A673 (cell line): ENCODE measurements at regions not wholly inside any gene's neighbourhood (a gene's known extent, or its start where the extent isn't known, plus 50 kb on each side); places are given as distances from the start of the nearest gene placed in this dataset.

Source experiments
- BruUV-seq: library from RNA; stranded (reverse); fragments of 400-500 nt; replicated peaks from 2 replicates; lab custom pipeline; 2021; lab: Mats Ljungman, UMichigan
- CTCF ChIA-PET: fragments of 300-600 bp; sonication (Branson Sonifier 250); formaldehyde crosslinking; loops from one replicate; lab custom pipeline; 2022; ENCODE audit warnings: antibody characterized with exemption; lab: Charles Lee
- POLR2A ChIA-PET: fragments of 300-600 bp; sonication (Branson Sonifier 250); formaldehyde crosslinking; loops from one replicate; lab custom pipeline; 2022; ENCODE audit warnings: antibody characterized with exemption; ENCODE audit not compliant: low non-redundant PET; lab: Charles Lee
- DNase-seq: peaks from one replicate; pipeline ENCODE4 v3.0.0-alpha.2; 2015; ENCODE audit warnings: low spot score
- H3K27ac ChIP-seq: fragments of 200-600 bp; sonication (generic); 2 replicates; pipeline ENCODE4 v1.5.1; 2016; ENCODE audit warnings: mixed run types, low read depth, mild to moderate bottlenecking, mixed read lengths, antibody characterized with exemption, low read length; ENCODE audit not compliant: poor library complexity, severe bottlenecking
- H3K27me3 ChIP-seq: fragments of 200-600 bp; sonication (generic); replicated peaks from 2 replicates; pipeline ENCODE4 v1.6.1; 2017; ENCODE audit warnings: mixed run types, low read depth, mild to moderate bottlenecking, mixed read lengths, antibody characterized with exemption, low read length; ENCODE audit not compliant: insufficient read depth, poor library complexity
- H3K36me3 ChIP-seq: fragments of 200-600 bp; sonication (generic); 2 replicates; pipeline ENCODE4 v1.6.1; 2016; ENCODE audit warnings: mixed run types, mild to moderate bottlenecking, mixed read lengths, antibody characterized with exemption, low read length; ENCODE audit not compliant: insufficient read depth, poor library complexity, severe bottlenecking
- H3K4me1 ChIP-seq: fragments of 200-600 bp; sonication (generic); 2 replicates; pipeline ENCODE4 v1.6.1; 2017; ENCODE audit warnings: mixed run types, mild to moderate bottlenecking, mixed read lengths, antibody characterized with exemption, low read length; ENCODE audit not compliant: insufficient read depth, poor library complexity, severe bottlenecking
- H3K4me3 ChIP-seq: fragments of 200-600 bp; sonication (generic); 2 replicates; pipeline ENCODE4 v1.5.1; 2016; ENCODE audit warnings: low read depth, mixed run types, mild to moderate bottlenecking, mixed read lengths, low read length; ENCODE audit not compliant: poor library complexity, severe bottlenecking
- H3K9me3 ChIP-seq: fragments of 200-600 bp; sonication (generic); 2 replicates; pipeline ENCODE4 v1.6.1; 2016; ENCODE audit warnings: mixed run types, low read depth, mild to moderate bottlenecking, mixed read lengths, antibody characterized with exemption, low read length; ENCODE audit not compliant: poor library complexity, severe bottlenecking
- CTCF ChIP-seq: fragments of 300-800, 200-600 bp; sonication (generic); conservative IDR thresholded peaks from 2 replicates; pipeline ENCODE4 v1.5.1; 2017; ENCODE audit warnings: low read depth, mild to moderate bottlenecking, antibody characterized with exemption, low read length, moderate library complexity, mixed read lengths
- EZH2 ChIP-seq: fragments of 200-600 bp; sonication (generic); IDR thresholded peaks from 2 replicates; pipeline ENCODE4 v1.6.1; 2017; ENCODE audit warnings: borderline replicate concordance, low read depth, mild to moderate bottlenecking, mixed read lengths, antibody characterized with exemption, low read length; ENCODE audit not compliant: poor library complexity, severe bottlenecking
- intact Hi-C: fragments of 100-400 bp; cut with micrococcal nuclease; formaldehyde crosslinking; loops from one replicate; pipeline ENCODE4 v1.10.0; 2022; ENCODE audit not compliant: unreplicated experiment

GRCh38 chr7:4438723-4439245, 243.3 kb upstream of the FOXK1 start:
- Histone ChIP-seq H3K4me3 (no peak overlapping the region), H3K36me3 (no peaks in the 10 kb centered on the region), H3K27me3 (peaks cover 40% of the 10 kb centered on the region), H3K27ac (no peak overlapping the region), H3K9me3 (no peaks in the 10 kb centered on the region), H3K4me1 (no peaks in the 10 kb centered on the region)
- intact Hi-C loops, result no loop called here
- DNase-seq, result no peak
- BruUV-seq, result no TSS peak
- ChIA-PET POLR2A (no interaction called here), CTCF (no interaction called here)
- no peak for TF ChIP-seq EZH2
- TF ChIP-seq CTCF, result no peak

DNA sequence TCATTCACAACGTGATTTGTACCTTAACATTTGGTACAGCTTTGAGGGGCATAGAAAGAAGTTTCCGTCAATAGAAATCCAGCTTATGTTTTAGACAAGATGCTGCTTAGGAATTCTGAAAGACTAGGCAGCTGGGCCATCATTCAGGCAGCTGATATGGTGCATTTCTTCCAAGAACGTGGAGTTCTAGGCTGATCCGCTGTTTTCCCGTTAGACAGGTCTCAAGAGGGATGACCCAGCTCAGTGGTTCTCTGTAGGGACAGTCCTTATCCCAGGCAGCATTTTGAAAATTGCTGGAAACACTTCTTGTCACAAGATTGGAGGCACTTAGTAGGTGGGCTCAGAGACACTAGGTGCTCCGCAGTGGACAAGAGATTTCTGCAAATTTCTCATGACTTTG, 242.7 kb upstream of the FOXK1 start:
- H3K9me3 ChIP-seq, result no peaks in the 10 kb centered on the region
- CTCF ChIA-PET, result no interaction called here
- no peaks in the 10 kb centered on the region for H3K36me3 ChIP-seq
- H3K27ac ChIP-seq, result no peak overlapping the region
- BruUV-seq, result no TSS peak
- POLR2A ChIA-PET, result no interaction called here
- no peak for TF ChIP-seq CTCF
- TF ChIP-seq EZH2, result no peak
- intact Hi-C loops, result no loop called here
- peaks cover 36% of the 10 kb centered on the region for H3K27me3 ChIP-seq
- H3K4me3 ChIP-seq, result no peak overlapping the region
- no peaks in the 10 kb centered on the region for H3K4me1 ChIP-seq
- DNase-seq, result no peak

DNA sequence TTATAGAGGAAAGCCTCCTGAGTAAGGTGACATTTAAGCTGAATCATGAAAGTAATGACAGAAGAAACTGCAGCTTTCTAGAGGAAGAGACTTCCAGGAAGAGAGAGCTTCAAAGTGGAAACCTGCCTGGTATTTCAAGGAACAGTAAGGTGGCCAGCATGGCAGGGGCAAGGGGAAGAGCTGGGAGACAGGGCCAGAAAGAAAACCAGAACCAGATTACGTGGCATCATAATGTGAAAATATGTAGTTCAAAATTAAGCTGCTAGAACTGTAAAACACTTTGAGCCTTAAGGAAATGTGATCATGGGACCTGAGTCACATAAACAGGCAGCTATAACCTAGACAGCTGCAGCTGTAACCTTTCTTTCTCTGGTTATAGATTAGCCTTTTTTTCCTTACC, 238.0 kb upstream of the FOXK1 start:
- Histone ChIP-seq H3K4me1 (no peaks in the 10 kb centered on the region), H3K27me3 (no peaks in the 10 kb centered on the region), H3K9me3 (no peaks in the 10 kb centered on the region), H3K36me3 (no peaks in the 10 kb centered on the region), H3K4me3 (no peak overlapping the region), H3K27ac (no peak overlapping the region)
- no TSS peak for BruUV-seq
- ChIA-PET CTCF (no interaction called here), POLR2A (no interaction called here)
- intact Hi-C loops, result no loop called here
- DNase-seq, result no peak
- no peak for TF ChIP-seq CTCF
- no peak for TF ChIP-seq EZH2
